Brain microvascular endothelial cell (primary cell): ENCODE measurements at regions not wholly inside any gene's neighbourhood (a gene's known extent, or its start where the extent isn't known, plus 50 kb on each side); places are given as distances from the start of the nearest gene placed in this dataset.
"Not testable (repeated sequence)": the region's sequence is repeated elsewhere in the genome, so short reads cannot be mapped to it uniquely, and the experiment has no call there.

Experiments used
- DNase-seq: peaks from one replicate; pipeline ENCODE4 v3.0.0-alpha.2; 2020
- H3K27ac ChIP-seq: fragments of 250-450 bp; sonication (Bioruptor Pico); 2 replicates; pipeline ENCODE4 v1.5.1; 2020; ENCODE audit warnings: mild to moderate bottlenecking, moderate library complexity
- H3K27me3 ChIP-seq: fragments of 250-450 bp; sonication (Bioruptor Pico); replicated peaks from 2 replicates; pipeline ENCODE4 v1.5.1; 2020; ENCODE audit warnings: mild to moderate bottlenecking
- H3K36me3 ChIP-seq: fragments of 250-450 bp; sonication (Bioruptor Pico); replicated peaks from 2 replicates; pipeline ENCODE4 v1.5.1; 2020; ENCODE audit warnings: mild to moderate bottlenecking
- H3K4me3 ChIP-seq: 2 replicates; pipeline ENCODE4 v1.5.1; 2011; ENCODE audit warnings: low read depth, mild to moderate bottlenecking, control low read depth, low read length, moderate library complexity
- in situ Hi-C: cut with HindIII; loops from 2 replicates; pipeline ENCODE4 v1.10.0; 2017; ENCODE audit warnings: low sequenced_read_pairs, low pct_ligation_motif_present
- TF ChIP-seq, protein P1 (sequence below): IDR thresholded peaks from 2 replicates; pipeline ENCODE4 v1.5.1; 2011; ENCODE audit warnings: low read depth, mild to moderate bottlenecking, moderate library complexity, low read length, control low read depth, inconsistent platforms; ENCODE audit errors: missing control alignments

GRCh38 chr20:25867776-25868649 is 171.4 kb upstream of the ZNF337 start:
- in situ Hi-C loops: no loop called here
- Histone ChIP-seq H3K4me3 (peak overlapping the region; percentile 52), H3K27me3 (no peaks in the 10 kb centered on the region), H3K27ac (no peak overlapping the region), H3K36me3 (no peaks in the 10 kb centered on the region)
- TF ChIP-seq, protein P1, sequence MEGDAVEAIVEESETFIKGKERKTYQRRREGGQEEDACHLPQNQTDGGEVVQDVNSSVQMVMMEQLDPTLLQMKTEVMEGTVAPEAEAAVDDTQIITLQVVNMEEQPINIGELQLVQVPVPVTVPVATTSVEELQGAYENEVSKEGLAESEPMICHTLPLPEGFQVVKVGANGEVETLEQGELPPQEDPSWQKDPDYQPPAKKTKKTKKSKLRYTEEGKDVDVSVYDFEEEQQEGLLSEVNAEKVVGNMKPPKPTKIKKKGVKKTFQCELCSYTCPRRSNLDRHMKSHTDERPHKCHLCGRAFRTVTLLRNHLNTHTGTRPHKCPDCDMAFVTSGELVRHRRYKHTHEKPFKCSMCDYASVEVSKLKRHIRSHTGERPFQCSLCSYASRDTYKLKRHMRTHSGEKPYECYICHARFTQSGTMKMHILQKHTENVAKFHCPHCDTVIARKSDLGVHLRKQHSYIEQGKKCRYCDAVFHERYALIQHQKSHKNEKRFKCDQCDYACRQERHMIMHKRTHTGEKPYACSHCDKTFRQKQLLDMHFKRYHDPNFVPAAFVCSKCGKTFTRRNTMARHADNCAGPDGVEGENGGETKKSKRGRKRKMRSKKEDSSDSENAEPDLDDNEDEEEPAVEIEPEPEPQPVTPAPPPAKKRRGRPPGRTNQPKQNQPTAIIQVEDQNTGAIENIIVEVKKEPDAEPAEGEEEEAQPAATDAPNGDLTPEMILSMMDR: no peak
- DNase-seq: peak; percentile 77

GRCh38 chr20:25867015-25867775 is 170.5 kb upstream of the ZNF337 start:
- H3K4me3 ChIP-seq, DNase-seq, H3K27ac ChIP-seq, in situ Hi-C loops, H3K27me3 ChIP-seq, H3K36me3 ChIP-seq: not testable (repeated sequence)

- Histone ChIP-seq H3K4me3 (peak overlapping the region; percentile 43), H3K27me3 (no peaks in the 10 kb centered on the region), H3K27ac (no peak overlapping the region), H3K36me3 (no peaks in the 10 kb centered on the region)
- peak; percentile 75 for DNase-seq
- TF ChIP-seq, protein P1: no peak
- in situ Hi-C loops: no loop called here
These were observed 169.3 kb upstream of the ZNF337 start for GRCh38 chr20:25865715-25866656.

- H3K27ac ChIP-seq, H3K36me3 ChIP-seq, DNase-seq, in situ Hi-C loops, H3K27me3 ChIP-seq: not testable (repeated sequence)
- peak overlapping the region; percentile 43 for H3K4me3 ChIP-seq
These were observed 168.5 kb upstream of the ZNF337 start for GRCh38 chr20:25864963-25865714.

DNA sequence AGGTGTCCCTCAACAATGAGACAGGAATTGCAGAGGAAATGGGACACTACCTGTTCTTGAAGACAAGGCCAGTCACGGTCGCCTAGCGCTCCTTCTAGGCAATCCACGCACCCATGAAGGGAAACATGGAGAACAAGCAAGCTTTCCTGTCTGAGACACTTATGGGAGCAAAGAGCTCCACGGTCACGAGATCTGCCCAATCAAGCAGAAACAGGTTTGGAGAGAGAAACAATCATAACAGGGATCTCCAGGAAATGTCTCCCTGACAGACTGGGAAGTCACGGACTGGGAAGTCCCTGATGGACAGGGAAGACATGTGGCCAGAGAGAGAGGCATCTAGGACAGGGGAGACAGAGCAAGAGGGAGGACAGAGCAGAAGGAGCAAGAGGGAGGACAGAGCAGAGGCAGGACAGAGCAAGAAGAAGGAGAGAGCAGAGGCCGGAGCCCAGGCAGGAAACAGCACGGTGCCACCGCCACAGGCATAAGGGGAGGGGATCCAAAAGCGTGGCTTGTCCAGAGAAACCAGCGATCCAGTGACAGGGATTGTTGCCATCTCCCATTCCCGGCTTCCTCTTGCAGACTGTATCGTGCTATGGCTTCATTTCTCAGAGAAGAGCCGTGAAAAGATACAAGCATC is 167.8 kb upstream of the ZNF337 start:
- no peak overlapping the region for H3K27ac ChIP-seq

More for the DNA sequence above, 167.8 kb upstream of the ZNF337 start:
- DNase-seq: no peak
- Histone ChIP-seq H3K27me3 (peaks cover 5% of the 10 kb centered on the region), H3K36me3 (no peaks in the 10 kb centered on the region), H3K4me3 (no peak overlapping the region)
- in situ Hi-C loops: no loop called here
- TF ChIP-seq, protein P1: no peak
